ENCODE measurements at regions not wholly inside any gene's neighbourhood (a gene's known extent, or its start where the extent isn't known, plus 50 kb on each side); places are given as distances from the start of the nearest gene placed in this dataset.
A peak's percentile ranks its signal among the peaks of the same experiment; 100 is the strongest.

DNA sequence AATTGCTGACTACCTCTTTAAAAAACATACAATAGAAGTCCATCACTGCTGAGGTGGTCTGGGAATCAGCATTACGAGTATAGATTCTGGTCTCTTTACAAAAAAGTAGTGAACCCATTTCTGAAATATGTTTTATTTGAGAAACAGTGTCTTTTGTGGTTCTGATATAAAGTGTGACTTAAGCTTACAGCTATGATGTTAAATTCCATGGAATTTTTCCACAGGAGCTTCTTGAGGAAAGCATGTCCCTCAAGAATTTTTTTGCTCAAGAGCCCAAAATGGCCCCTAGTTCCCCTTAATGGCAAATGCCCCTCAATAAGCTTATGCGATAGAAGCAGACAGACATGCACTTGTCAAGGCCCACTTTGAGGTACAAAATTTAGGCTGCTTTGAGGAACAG lies 265.7 kb downstream of the FAM170A start:
- no peak for DNase-seq (ENCODE audit: low read depth, low spot score)

GRCh38 chr5:119896826-119897536 lies 267.6 kb downstream of the FAM170A start:
- no peak for DNase-seq (ENCODE audit: low read depth, low spot score)

DNA sequence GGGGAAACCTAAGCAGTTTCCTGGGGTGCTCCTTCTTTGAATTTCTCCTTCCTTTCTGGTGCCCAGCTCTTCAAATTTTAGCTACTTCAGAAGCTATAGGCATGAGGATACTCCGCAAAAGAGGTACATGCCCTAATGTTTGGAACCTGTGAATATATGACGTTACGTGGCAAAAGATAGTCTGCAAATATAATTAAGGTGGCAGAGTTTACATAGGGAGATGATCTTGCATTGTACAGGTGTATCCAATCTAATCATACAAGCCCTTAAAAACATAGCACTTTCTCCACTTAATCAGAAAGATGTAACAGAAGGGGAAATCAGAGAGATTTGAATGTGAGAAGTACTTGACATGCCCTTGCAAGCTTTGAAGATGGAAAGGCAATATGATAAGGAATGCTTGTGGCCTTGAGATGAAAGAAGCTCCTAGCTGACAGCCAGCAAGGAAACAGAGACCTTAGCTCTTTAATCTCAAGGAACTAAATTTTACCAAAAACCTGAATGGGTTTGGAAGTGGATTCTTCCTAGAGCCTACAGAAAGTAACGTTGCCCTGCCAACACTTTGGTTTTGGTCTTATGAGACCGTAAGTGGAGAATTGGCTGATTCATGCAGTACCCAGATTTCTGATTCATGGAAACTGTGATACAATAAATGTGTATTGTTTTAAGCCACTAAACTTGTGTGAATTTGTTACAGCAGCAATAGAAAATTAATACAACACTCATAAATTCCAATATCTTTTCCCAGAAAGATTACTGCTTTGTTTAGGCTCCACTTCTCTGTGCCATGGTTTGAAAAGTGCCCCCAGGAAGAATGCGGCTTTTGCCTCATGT lies 268.4 kb downstream of the FAM170A start:
- no peak for DNase-seq (ENCODE audit: low read depth, low spot score)

GRCh38 chr5:119899981-119900380 lies 270.6 kb downstream of the FAM170A start:
- no peak for DNase-seq (ENCODE audit: low read depth, low spot score)

DNA sequence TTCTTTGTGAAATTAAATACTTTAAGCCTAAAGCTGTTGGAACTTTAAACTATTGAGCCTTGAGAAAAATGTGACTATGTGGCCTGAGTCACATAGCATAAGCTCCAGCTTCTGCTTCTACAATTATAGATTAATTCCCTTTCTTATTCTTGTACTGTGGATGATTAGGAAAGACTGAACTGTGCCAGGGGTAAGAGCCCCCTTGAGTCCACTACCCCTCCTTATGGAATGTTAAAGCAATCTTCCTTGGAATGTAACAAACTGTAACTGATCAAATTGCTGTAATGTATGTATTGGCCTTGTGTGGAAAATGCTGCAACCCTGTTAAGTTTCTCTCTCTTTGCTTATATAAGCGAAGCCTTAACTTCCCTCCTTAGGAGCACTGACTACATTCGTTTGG lies 273.2 kb downstream of the FAM170A start:
- DNase-seq (ENCODE audit: low read depth, low spot score), result no peak

DNA sequence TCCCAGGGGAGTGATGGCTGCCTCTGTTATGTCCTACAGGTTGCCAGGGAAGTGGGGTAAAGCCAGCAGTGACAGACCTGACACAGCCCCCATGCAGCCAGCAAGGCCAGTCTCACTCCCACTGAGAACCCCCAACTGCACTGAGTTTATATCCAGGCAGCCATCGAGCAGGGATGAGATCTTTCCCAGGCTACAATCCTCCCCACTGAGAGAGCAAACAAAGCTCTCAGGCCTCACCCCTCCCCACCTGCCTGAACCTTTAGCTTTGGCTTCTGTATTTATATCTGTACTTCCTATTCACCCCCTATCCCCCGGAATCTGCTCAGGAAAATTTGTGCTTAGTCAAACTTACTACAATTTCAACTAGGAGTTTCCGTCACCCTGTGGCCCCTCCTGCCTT lies 284.1 kb downstream of the FAM170A start:
- no peak for DNase-seq (ENCODE audit: low read depth, low spot score)

DNA sequence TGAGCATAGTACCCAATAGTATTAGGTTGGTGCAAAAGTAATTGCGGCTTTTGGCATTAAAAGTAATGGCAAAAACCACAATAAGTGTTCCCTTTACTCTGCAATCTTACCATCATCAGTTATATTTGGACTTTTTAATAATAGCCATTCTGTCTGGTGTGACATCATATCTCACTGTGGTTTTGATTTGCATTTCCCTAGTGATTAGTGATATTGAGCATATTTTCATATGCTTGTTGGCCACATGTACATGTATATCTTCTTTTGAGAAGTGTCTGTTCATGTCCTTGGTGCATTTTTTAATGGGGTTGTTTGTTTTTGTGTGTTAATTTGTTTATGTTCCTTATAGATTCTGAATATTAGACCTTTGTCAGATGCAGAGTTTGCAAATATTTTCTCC lies 289.9 kb downstream of the FAM170A start:
- no peak for DNase-seq (ENCODE audit: low read depth, low spot score)

GRCh38 chr5:119926301-119926700 lies 296.9 kb downstream of the FAM170A start:
- no peak for DNase-seq (ENCODE audit: low read depth, low spot score)

DNA sequence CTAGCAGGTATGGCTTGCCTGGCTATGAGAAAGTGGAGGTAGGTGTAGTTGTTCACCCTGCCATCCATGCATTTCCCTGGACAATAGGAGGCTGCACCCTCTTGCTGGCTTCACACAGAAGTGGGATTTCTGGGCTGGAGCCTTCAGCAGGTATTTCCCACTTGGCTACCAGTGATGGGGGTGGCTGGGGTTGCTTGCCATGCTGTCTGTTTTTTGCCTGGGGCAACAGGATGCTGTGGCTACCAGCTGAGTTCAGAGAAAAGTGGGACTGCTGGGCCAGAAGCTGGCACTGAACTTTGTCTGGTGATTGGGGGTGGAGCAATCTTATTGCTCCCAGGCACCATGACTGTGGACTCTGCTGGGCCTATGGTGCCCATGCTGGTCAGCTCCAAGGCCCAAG lies 299.6 kb downstream of the FAM170A start:
- no peak for DNase-seq (ENCODE audit: low read depth, low spot score)

DNA sequence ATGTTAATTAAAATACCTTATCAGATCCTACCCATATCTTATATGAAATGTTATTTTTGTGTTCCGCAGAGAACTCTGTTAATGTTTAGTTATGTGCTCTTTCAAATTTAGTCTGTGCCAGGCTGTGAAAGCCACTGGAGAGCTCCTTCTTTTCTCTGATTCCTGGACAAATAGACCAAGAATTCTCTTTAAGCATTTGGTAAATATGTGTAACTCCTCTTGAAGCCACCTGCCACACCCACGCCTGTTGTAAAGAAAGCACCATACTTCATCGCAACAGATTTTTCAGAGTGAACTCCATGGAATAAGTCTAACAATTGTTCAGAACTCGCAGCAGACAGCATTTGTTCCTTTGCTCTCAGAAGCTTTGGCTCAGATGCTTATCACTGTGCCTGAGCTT lies 301.1 kb downstream of the FAM170A start:
- no peak for DNase-seq (ENCODE audit: low read depth, low spot score)

- DNase-seq (ENCODE audit: low read depth, low spot score), result no peak
Observed at GRCh38 chr5:119943148-119943547, 313.8 kb downstream of the FAM170A start.

DNA sequence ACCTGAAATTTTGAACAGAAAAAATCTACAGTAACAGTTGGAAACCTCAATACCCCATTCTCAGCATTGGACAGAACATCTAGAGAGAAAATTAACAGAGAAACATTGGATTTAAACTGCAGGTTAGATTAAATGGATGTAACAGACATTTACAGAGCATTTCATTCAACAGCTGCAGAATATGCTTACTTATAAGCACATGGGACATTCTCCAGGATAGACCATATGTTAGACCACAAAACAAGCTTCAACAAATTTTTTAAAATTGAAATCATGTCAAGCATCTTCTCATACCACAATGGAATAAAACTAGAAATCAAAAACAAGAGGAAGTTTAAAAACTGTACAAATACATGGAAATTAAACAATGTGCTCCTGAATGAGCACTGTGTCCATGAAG lies 316.3 kb downstream of the FAM170A start:
- DNase-seq (ENCODE audit: low read depth, low spot score), result no peak

DNA sequence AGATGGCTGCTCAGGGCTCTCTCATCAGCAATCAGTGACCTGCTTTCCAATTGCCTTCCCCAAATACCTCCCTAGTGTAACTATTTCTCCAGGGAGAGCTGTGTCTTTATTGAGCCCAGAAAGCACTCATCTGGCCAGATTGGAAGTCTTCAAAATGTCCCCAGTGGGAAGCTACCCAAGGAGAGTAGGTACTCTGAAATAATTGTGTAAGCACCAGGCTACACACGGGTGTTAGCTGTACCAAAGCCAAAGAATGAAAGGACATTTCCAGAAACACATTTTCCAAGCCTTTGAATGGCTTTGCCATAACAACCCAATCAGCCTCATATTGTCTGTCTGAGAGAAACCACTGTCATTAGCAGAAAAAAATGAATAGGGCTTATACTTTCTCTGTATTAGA lies 318.8 kb downstream of the FAM170A start:
- no peak for DNase-seq (ENCODE audit: low read depth, low spot score)

DNA sequence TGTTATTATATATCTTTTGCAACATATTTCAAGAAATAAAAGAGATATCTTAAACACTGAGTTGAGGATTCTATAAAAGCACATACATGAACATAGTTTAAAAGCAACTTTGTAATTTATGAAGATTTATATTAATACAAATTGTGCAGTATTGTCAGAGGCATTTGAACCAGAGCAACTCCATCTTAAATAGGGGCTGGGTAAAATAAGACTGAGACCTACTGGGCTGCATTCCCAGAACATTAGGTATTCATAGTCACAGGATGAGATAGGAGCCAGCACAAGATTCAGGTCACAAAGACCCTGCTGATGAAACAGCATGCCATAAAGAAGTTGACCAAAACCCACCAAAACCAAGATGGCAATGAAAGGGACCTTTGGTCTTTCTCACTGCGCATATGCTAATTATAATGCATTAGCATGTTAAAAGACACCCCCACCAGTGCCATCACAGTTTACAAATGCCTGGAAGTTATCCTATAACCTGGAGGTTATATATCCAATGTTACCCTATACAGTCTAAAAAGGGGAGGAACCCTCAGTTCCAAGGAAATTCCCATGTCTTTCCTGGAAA lies 320.2 kb downstream of the FAM170A start:
- peak; percentile 74 for DNase-seq (ENCODE audit: low read depth, low spot score)

GRCh38 chr5:119951330-119951934 lies 322.1 kb downstream of the FAM170A start:
- no peak for DNase-seq (ENCODE audit: low read depth, low spot score)

DNA sequence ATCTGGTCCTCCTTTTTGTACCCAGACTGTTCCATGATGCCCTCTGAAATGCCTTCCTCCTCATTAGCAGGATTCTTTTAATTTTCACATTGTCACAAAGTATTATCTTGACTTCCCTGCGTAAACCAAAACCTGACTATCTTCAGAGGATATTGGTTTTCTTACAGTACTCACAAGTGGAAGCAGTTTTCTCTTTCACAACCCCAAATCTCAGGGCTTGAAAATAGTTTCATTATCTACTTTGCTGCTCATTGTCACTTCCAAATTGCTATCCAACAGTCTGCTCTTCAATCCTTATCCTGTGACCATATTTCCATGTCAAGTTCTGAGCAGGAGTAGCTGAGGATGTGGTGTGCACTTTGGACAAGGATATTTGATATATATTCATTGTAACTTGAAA lies 324.1 kb downstream of the FAM170A start:
- DNase-seq (ENCODE audit: low read depth, low spot score), result no peak

DNA sequence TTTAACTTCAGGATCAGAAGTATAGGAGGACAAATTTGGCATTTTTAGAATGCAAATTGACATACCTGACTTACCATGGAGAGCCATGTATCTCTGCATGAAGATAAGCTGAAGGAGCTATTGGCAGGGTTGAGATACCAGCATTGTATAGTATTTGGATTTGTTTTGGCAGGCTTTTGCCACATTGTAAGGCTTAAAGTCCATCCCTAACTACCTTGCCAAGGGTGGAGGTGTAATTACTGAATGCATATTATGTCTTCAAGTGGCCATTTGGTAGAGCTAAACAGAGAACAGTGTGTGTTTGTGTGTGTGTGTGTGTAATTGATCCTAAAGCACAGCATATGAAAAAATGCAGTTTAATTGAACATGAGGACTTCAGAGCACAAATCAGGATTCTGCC lies 324.7 kb downstream of the FAM170A start:
- DNase-seq (ENCODE audit: low read depth, low spot score), result no peak

- DNase-seq (ENCODE audit: low read depth, low spot score), result no peak
Observed at GRCh38 chr5:119961993-119962392, 332.6 kb downstream of the FAM170A start.

- no peak for DNase-seq (ENCODE audit: low read depth, low spot score)
Observed at GRCh38 chr5:119966028-119966427, 336.7 kb downstream of the FAM170A start.

- no peak for DNase-seq (ENCODE audit: low read depth, low spot score)
Observed at GRCh38 chr5:119968690-119969089, 339.3 kb downstream of the FAM170A start.

GRCh38 chr5:119987077-119987476 lies 357.7 kb downstream of the FAM170A start:
- DNase-seq (ENCODE audit: low read depth, low spot score), result peak; percentile 5

- no peak for DNase-seq (ENCODE audit: low read depth, low spot score)
Observed at GRCh38 chr5:119991625-119992024, 362.3 kb downstream of the FAM170A start.
